ENCODE measurements at regions not wholly inside any gene's neighbourhood (a gene's known extent, or its start where the extent isn't known, plus 50 kb on each side); places are given as distances from the start of the nearest gene placed in this dataset.

DNA sequence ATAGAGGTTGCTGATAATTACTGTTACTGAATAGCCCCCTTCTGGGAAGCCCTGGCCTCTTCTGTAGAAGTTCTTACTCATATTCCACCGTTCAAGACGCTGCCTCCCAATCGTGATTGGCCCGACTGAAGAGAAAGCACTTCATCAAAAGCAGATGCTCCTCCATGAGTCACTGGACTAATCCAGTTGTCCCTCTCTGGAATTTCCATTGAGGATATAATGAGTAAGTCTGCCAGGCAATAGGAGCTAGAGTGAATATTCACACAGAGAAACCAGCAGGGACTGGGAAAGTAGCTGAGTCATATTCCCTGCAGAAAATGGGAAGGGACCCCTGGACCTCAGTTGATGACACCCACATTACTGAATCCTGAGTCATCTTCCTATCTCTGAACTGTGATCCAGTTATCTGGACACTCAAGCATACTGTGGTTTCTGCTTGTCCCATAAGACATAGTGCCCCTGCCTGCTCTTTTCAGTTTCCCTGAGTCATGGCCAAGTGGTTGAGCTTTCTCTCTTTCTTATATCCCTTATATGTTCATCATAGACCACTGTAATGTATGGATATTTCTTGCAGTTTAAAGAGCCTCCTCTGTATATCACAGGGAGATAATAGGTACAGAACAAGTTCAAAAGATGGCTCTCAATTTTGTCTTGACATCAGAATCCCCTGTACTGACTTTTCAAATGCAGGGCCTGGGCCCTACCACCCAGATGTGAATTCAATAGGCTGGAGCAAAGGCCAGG lies 151.2 kb upstream of the CDIN1 start (continued):
- TF ChIP-seq, protein P1, sequence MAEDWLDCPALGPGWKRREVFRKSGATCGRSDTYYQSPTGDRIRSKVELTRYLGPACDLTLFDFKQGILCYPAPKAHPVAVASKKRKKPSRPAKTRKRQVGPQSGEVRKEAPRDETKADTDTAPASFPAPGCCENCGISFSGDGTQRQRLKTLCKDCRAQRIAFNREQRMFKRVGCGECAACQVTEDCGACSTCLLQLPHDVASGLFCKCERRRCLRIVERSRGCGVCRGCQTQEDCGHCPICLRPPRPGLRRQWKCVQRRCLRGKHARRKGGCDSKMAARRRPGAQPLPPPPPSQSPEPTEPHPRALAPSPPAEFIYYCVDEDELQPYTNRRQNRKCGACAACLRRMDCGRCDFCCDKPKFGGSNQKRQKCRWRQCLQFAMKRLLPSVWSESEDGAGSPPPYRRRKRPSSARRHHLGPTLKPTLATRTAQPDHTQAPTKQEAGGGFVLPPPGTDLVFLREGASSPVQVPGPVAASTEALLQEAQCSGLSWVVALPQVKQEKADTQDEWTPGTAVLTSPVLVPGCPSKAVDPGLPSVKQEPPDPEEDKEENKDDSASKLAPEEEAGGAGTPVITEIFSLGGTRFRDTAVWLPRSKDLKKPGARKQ (CRISPR knock-in tag; IDR thresholded peaks at IDR 0.05), result no peak
- TF ChIP-seq KLF13 (tag; IDR thresholded peaks at IDR 0.05; ENCODE audit: borderline replicate concordance, low read depth) (no peak), PRPF4 (IDR thresholded peaks at IDR 0.05; ENCODE audit: insufficient read depth, low read depth, low read length, poor library complexity, severe bottlenecking) (no peak), SMAD2 (IDR thresholded peaks at IDR 0.05; ENCODE audit: low read depth, low read length) (no peak), MAFK (IDR thresholded peaks at IDR 0.05; ENCODE audit: low read length) (peak; percentile 95), SRSF1 (IDR thresholded peaks at IDR 0.05; ENCODE audit: low read depth, low read length) (no peak), ZNF121 (CRISPR knock-in tag; conservative IDR thresholded peaks at IDR 0.05) (no peak), SP1 (CRISPR knock-in tag; IDR thresholded peaks at IDR 0.05) (peak; percentile 33; the same call in 1 of the 2 replicates), SIX5 (IDR thresholded peaks at IDR 0.05; ENCODE audit: borderline replicate concordance in 1 of 2, insufficient read depth in 1 of 2, low read depth in 1 of 2, low read length in 2 of 2) (no peak), ZC3H11A (IDR thresholded peaks at IDR 0.05; ENCODE audit: low read depth, low read length) (no peak)
- TF ChIP-seq, protein P2, sequence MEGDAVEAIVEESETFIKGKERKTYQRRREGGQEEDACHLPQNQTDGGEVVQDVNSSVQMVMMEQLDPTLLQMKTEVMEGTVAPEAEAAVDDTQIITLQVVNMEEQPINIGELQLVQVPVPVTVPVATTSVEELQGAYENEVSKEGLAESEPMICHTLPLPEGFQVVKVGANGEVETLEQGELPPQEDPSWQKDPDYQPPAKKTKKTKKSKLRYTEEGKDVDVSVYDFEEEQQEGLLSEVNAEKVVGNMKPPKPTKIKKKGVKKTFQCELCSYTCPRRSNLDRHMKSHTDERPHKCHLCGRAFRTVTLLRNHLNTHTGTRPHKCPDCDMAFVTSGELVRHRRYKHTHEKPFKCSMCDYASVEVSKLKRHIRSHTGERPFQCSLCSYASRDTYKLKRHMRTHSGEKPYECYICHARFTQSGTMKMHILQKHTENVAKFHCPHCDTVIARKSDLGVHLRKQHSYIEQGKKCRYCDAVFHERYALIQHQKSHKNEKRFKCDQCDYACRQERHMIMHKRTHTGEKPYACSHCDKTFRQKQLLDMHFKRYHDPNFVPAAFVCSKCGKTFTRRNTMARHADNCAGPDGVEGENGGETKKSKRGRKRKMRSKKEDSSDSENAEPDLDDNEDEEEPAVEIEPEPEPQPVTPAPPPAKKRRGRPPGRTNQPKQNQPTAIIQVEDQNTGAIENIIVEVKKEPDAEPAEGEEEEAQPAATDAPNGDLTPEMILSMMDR (IDR thresholded peaks at IDR 0.05 in 2 of 3, conservative IDR thresholded peaks at IDR 0.05 in 1 of 3; ENCODE audit: insufficient read depth in 2 of 3, low read depth in 1 of 3, low read length in 3 of 3), result no peak; a peak in 1 of 6 replicates
- TF ChIP-seq, protein P3, sequence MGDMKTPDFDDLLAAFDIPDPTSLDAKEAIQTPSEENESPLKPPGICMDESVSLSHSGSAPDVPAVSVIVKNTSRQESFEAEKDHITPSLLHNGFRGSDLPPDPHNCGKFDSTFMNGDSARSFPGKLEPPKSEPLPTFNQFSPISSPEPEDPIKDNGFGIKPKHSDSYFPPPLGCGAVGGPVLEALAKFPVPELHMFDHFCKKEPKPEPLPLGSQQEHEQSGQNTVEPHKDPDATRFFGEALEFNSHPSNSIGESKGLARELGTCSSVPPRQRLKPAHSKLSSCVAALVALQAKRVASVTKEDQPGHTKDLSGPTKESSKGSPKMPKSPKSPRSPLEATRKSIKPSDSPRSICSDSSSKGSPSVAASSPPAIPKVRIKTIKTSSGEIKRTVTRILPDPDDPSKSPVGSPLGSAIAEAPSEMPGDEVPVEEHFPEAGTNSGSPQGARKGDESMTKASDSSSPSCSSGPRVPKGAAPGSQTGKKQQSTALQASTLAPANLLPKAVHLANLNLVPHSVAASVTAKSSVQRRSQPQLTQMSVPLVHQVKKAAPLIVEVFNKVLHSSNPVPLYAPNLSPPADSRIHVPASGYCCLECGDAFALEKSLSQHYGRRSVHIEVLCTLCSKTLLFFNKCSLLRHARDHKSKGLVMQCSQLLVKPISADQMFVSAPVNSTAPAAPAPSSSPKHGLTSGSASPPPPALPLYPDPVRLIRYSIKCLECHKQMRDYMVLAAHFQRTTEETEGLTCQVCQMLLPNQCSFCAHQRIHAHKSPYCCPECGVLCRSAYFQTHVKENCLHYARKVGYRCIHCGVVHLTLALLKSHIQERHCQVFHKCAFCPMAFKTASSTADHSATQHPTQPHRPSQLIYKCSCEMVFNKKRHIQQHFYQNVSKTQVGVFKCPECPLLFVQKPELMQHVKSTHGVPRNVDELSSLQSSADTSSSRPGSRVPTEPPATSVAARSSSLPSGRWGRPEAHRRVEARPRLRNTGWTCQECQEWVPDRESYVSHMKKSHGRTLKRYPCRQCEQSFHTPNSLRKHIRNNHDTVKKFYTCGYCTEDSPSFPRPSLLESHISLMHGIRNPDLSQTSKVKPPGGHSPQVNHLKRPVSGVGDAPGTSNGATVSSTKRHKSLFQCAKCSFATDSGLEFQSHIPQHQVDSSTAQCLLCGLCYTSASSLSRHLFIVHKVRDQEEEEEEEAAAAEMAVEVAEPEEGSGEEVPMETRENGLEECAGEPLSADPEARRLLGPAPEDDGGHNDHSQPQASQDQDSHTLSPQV (IDR thresholded peaks at IDR 0.05), result peak; percentile 70
- TF ChIP-seq, protein P4, sequence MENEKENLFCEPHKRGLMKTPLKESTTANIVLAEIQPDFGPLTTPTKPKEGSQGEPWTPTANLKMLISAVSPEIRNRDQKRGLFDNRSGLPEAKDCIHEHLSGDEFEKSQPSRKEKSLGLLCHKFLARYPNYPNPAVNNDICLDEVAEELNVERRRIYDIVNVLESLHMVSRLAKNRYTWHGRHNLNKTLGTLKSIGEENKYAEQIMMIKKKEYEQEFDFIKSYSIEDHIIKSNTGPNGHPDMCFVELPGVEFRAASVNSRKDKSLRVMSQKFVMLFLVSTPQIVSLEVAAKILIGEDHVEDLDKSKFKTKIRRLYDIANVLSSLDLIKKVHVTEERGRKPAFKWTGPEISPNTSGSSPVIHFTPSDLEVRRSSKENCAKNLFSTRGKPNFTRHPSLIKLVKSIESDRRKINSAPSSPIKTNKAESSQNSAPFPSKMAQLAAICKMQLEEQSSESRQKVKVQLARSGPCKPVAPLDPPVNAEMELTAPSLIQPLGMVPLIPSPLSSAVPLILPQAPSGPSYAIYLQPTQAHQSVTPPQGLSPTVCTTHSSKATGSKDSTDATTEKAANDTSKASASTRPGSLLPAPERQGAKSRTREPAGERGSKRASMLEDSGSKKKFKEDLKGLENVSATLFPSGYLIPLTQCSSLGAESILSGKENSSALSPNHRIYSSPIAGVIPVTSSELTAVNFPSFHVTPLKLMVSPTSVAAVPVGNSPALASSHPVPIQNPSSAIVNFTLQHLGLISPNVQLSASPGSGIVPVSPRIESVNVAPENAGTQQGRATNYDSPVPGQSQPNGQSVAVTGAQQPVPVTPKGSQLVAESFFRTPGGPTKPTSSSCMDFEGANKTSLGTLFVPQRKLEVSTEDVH (IDR thresholded peaks at IDR 0.05; ENCODE audit: low read depth, partially characterized antibody), result peak; percentile 22
- TF ChIP-seq, protein P5, sequence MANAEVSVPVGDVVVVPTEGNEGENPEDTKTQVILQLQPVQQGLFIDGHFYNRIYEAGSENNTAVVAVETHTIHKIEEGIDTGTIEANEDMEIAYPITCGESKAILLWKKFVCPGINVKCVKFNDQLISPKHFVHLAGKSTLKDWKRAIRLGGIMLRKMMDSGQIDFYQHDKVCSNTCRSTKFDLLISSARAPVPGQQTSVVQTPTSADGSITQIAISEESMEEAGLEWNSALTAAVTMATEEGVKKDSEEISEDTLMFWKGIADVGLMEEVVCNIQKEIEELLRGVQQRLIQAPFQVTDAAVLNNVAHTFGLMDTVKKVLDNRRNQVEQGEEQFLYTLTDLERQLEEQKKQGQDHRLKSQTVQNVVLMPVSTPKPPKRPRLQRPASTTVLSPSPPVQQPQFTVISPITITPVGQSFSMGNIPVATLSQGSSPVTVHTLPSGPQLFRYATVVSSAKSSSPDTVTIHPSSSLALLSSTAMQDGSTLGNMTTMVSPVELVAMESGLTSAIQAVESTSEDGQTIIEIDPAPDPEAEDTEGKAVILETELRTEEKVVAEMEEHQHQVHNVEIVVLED (CRISPR knock-in tag; IDR thresholded peaks at IDR 0.05), result peak; percentile 19; the same call in 1 of the 2 replicates
